SK-N-SH (cell line): ENCODE measurements at regions not wholly inside any gene's neighbourhood (a gene's known extent, or its start where the extent isn't known, plus 50 kb on each side); places are given as distances from the start of the nearest gene placed in this dataset.

Source experiments
- CTCF ChIA-PET: fragments of 300-600, 350-600 bp; formaldehyde crosslinking; extraction: SDS; loops from one replicate; lab custom pipeline; 2021; lab: Yijun Ruan, JAX
- POLR2A ChIA-PET: fragments of 350-600 bp; sonication (Branson Sonifier 250); formaldehyde crosslinking; extraction: SDS; loops from one replicate; lab custom pipeline; 2020; ENCODE audit warnings: antibody characterized with exemption, inconsistent platforms; lab: Yijun Ruan, JAX
- DNase-seq: peaks from one replicate; pipeline ENCODE4 v3.0.0; 2012
- H2AFZ ChIP-seq: fragments of 200-600 bp; sonication (generic); 2 replicates; pipeline ENCODE4 v1.8.1; 2016; ENCODE audit warnings: antibody characterized with exemption, mild to moderate bottlenecking, low read depth
- H3F3A ChIP-seq: fragments of 200-600 bp; sonication (generic); replicated peaks from 2 replicates; pipeline ENCODE3; 2016; ENCODE audit warnings: antibody characterized with exemption, mild to moderate bottlenecking; ENCODE audit not compliant: insufficient read depth
- H3K27ac ChIP-seq, 2 experiments: fragments of 200-500 bp in 1 of 2; fragments of 200-600 bp in 1 of 2; sonication (Bioruptor generic) in 1 of 2; sonication (generic), shearing (Covaris generic) in 1 of 2; 2 replicates each; pipeline versions ENCODE4 v1.5.1 to v1.6.1; 2014 to 2016; ENCODE audit warnings: low read depth in 2 of 2, inconsistent platforms in 1 of 2, low read length in 1 of 2, mild to moderate bottlenecking in 1 of 2, mixed read lengths in 1 of 2
- H3K27me3 ChIP-seq: fragments of 200-600 bp; sonication (generic), shearing (Covaris generic); 2 replicates; pipeline ENCODE4 v1.6.1; 2016; ENCODE audit warnings: mixed run types; ENCODE audit not compliant: insufficient read depth
- H3K36me3 ChIP-seq, 2 experiments: fragments of 200-500 bp in 1 of 2; fragments of 200-600 bp in 1 of 2; sonication (Bioruptor generic) in 1 of 2; sonication (generic) in 1 of 2; replicated peaks in 1 of 2; 2 replicates each; pipeline versions ENCODE3 to v1.5.1; 2014 to 2016; ENCODE audit warnings: low read length in 1 of 2, mild to moderate bottlenecking in 1 of 2; ENCODE audit not compliant: insufficient read depth in 2 of 2, control insufficient read depth in 1 of 2
- H3K4me1 ChIP-seq, 2 experiments: fragments of 200-500 bp in 1 of 2; fragments of 200-600 bp in 1 of 2; sonication (Bioruptor generic) in 1 of 2; sonication (generic), shearing (Covaris generic) in 1 of 2; 2 replicates each; pipeline versions ENCODE4 v1.5.1 to v1.6.1; 2014 to 2016; ENCODE audit warnings: low read depth in 1 of 2, low read length in 1 of 2, mixed run types in 1 of 2; ENCODE audit not compliant: insufficient read depth in 2 of 2, control insufficient read depth in 1 of 2
- H3K4me2 ChIP-seq: fragments of 200-600 bp; sonication (generic), shearing (Covaris generic); 2 replicates; pipeline ENCODE4 v1.6.1; 2017; ENCODE audit warnings: mixed run types
- H3K4me3 ChIP-seq, 2 experiments: fragments of 200-500 bp in 1 of 2; fragments of 200-600 bp in 1 of 2; sonication (Bioruptor generic) in 1 of 2; sonication (generic), shearing (Covaris generic) in 1 of 2; 2 replicates each; pipeline versions ENCODE4 v1.5.1 to v1.8.1; 2014 to 2016; ENCODE audit warnings: low read depth in 2 of 2, inconsistent platforms in 1 of 2, low read length in 1 of 2, mild to moderate bottlenecking in 1 of 2, mixed read lengths in 1 of 2, moderate library complexity in 1 of 2
- H3K79me2 ChIP-seq: fragments of 200-600 bp; sonication (generic); 2 replicates; pipeline ENCODE4 v1.8.1; 2017; ENCODE audit warnings: mild to moderate bottlenecking; ENCODE audit not compliant: insufficient read depth
- H3K9ac ChIP-seq: fragments of 200-600 bp; sonication (generic); 2 replicates; pipeline ENCODE4 v1.6.1; 2017; ENCODE audit warnings: mixed run types
- H3K9me2 ChIP-seq: fragments of 200-600 bp; sonication (generic); 2 replicates; pipeline ENCODE4 v1.6.1; 2017; ENCODE audit warnings: mixed run types
- H3K9me3 ChIP-seq: fragments of 200-600 bp; sonication (generic); 2 replicates; pipeline ENCODE4 v1.6.1; 2017; ENCODE audit warnings: mixed run types, mild to moderate bottlenecking, moderate library complexity
- H4K20me1 ChIP-seq: fragments of 200-600 bp; sonication (generic); 2 replicates; pipeline ENCODE4 v1.6.1; 2017; ENCODE audit warnings: mild to moderate bottlenecking, mixed run types; ENCODE audit not compliant: insufficient read depth
- ELF1 ChIP-seq: IDR thresholded peaks from 2 replicates; pipeline ENCODE4 v1.4.0; 2012
- EZH2phosphoT487 ChIP-seq: fragments of 200-600 bp; sonication (generic); IDR thresholded peaks from 2 replicates; pipeline ENCODE4 v1.6.1; 2017; ENCODE audit warnings: low read depth, mixed run types, mild to moderate bottlenecking, antibody characterized with exemption, moderate library complexity, borderline replicate concordance
- FOSL2 ChIP-seq: IDR thresholded peaks from 2 replicates; pipeline ENCODE4 v1.4.0; 2012; ENCODE audit warnings: low read depth, mild to moderate bottlenecking, moderate library complexity, borderline replicate concordance
- JUND ChIP-seq: IDR thresholded peaks from 2 replicates; pipeline ENCODE4 v1.4.0; 2012
- MEF2A ChIP-seq: IDR thresholded peaks from 2 replicates; pipeline ENCODE4 v1.4.0; 2012; ENCODE audit warnings: low read depth, borderline replicate concordance
- POLR2AphosphoS5 ChIP-seq: IDR thresholded peaks from 2 replicates; pipeline ENCODE4 v1.6.1; 2012; ENCODE audit warnings: low read depth, low read length
- REST ChIP-seq: IDR thresholded peaks from 2 replicates; pipeline ENCODE4 v1.6.1; 2012; ENCODE audit warnings: mild to moderate bottlenecking, low read depth, low read length, moderate library complexity
- RFX5 ChIP-seq: IDR thresholded peaks from 2 replicates; pipeline ENCODE4 v1.6.1; 2012; ENCODE audit warnings: mild to moderate bottlenecking, improper control_type of control experiment, low read length
- RXRA ChIP-seq: IDR thresholded peaks from 2 replicates; pipeline ENCODE4 v1.4.0; 2012; ENCODE audit warnings: low read depth, mild to moderate bottlenecking, borderline replicate concordance
- SIN3A ChIP-seq: IDR thresholded peaks from 2 replicates; pipeline ENCODE4 v1.6.1; 2012; ENCODE audit warnings: low read depth, mild to moderate bottlenecking, low read length, moderate library complexity, borderline replicate concordance
- SMC3 ChIP-seq: IDR thresholded peaks from 2 replicates; pipeline ENCODE4 v1.6.1; 2012; ENCODE audit warnings: low read depth, low read length, improper control_type of control experiment
- TAF1 ChIP-seq: IDR thresholded peaks from 2 replicates; pipeline ENCODE4 v1.6.1; 2012; ENCODE audit warnings: low read depth, mild to moderate bottlenecking, low read length, moderate library complexity, borderline replicate concordance
- TCF12 ChIP-seq: IDR thresholded peaks from 2 replicates; pipeline ENCODE4 v1.4.0; 2012
- TEAD4 ChIP-seq: IDR thresholded peaks from 2 replicates; pipeline ENCODE4 v1.4.0; 2012; ENCODE audit warnings: mild to moderate bottlenecking, borderline replicate concordance; ENCODE audit not compliant: insufficient read depth
- YY1 ChIP-seq: IDR thresholded peaks from 2 replicates; pipeline ENCODE4 v1.4.0; 2012; ENCODE audit warnings: low read depth, mild to moderate bottlenecking
- WGBS: methylation state at CpG from one replicate; pipeline ENCODE4 v1.1.6; 2017; ENCODE audit warnings: low lambda C conversion rate; 5-methylcytosine and 5-hydroxymethylcytosine counted together

- no peaks in the 10 kb centered on the region; the same call in 1 of the 2 replicates for H3K9me3 ChIP-seq
- no peak overlapping the region for H3K27ac ChIP-seq
- no peaks in the 10 kb centered on the region for H3F3A ChIP-seq
- H3K4me1 ChIP-seq: no peaks in the 10 kb centered on the region; a peak in 1 of 4 replicates
- H3K27me3 ChIP-seq: no peaks in the 10 kb centered on the region
- H3K9me2 ChIP-seq: no peaks in the 10 kb centered on the region
- no peaks in the 10 kb centered on the region for H4K20me1 ChIP-seq
- no peak overlapping the region for H3K4me2 ChIP-seq
- H3K4me3 ChIP-seq: no peak overlapping the region
- CTCF ChIA-PET: interaction anchor here (0.7 to 0.9 kb wide), 2 partner anchors 29 to 58 kb away, joined by 3 read pairs; no protein-coding TSS in a partner anchor
- no peaks in the 10 kb centered on the region for H3K36me3 ChIP-seq
- no peak overlapping the region for H2AFZ ChIP-seq
- no peak overlapping the region for H3K9ac ChIP-seq
- TF ChIP-seq FOSL2: no peak
- no peak for DNase-seq
- H3K79me2 ChIP-seq: no peaks in the 10 kb centered on the region
- POLR2A ChIA-PET: no interaction called here
These were observed 66.7 kb upstream of the GOLGA8B start for GRCh38 chr15:34650177-34650576.

GRCh38 chr15:34648294-34648631 lies 64.8 kb upstream of the GOLGA8B start:
- Histone ChIP-seq H3K79me2 (no peaks in the 10 kb centered on the region), H3K9me2 (no peaks in the 10 kb centered on the region), H3K9me3 (no peaks in the 10 kb centered on the region; the same call in 1 of the 2 replicates), H3F3A (no peaks in the 10 kb centered on the region), H3K4me2 (no peak overlapping the region), H4K20me1 (no peaks in the 10 kb centered on the region), H3K9ac (no peak overlapping the region), H3K36me3 (no peaks in the 10 kb centered on the region), H3K27ac (no peak overlapping the region), H3K27me3 (no peaks in the 10 kb centered on the region), H2AFZ (no peak overlapping the region), H3K4me3 (no peak overlapping the region)
- DNase-seq: no peak
- WGBS: 60% methylated on average over 4 of the region's 4 CpGs
- ChIA-PET POLR2A (no interaction called here), CTCF (interaction anchor here (1.1 to 1.2 kb wide), 2 partner anchors 13 to 60 kb away, joined by 3 read pairs; no protein-coding TSS in a partner anchor)
- TF ChIP-seq POLR2AphosphoS5 (no peak), JUND (no peak), RXRA (no peak), TEAD4 (no peak), YY1 (no peak), SIN3A (no peak), EZH2phosphoT487 (no peak), MEF2A (no peak), TCF12 (no peak), SMC3 (no peak), ELF1 (no peak), RFX5 (no peak), REST (no peak), TAF1 (no peak)
- TF ChIP-seq, all 33 proteins: peak for 0
- H3K4me1 ChIP-seq: no peaks in the 10 kb centered on the region; a peak in 1 of 4 replicates
